ENCODE measurements at regions not wholly inside any gene's neighbourhood (a gene's known extent, or its start where the extent isn't known, plus 50 kb on each side); places are given as distances from the start of the nearest gene placed in this dataset.

- TF ChIP-seq REST (IDR thresholded peaks at IDR 0.05; ENCODE audit: low read depth, low read length) (no peak), CTCF (IDR thresholded peaks at IDR 0.05) (no peak), FOXM1 (IDR thresholded peaks at IDR 0.05; ENCODE audit: low read depth) (no peak), EP300 (IDR thresholded peaks at IDR 0.05; ENCODE audit: borderline replicate concordance in 1 of 2, low read depth in 1 of 2, low read length in 1 of 2) (no peak), IRF3 (IDR thresholded peaks at IDR 0.05; ENCODE audit: low read depth, low read length) (no peak), PBX3 (IDR thresholded peaks at IDR 0.05) (no peak), RAD21 (IDR thresholded peaks at IDR 0.05; ENCODE audit: low read length) (no peak), USF2 (IDR thresholded peaks at IDR 0.05; ENCODE audit: borderline replicate concordance, low read depth, low read length) (no peak), JUND (IDR thresholded peaks at IDR 0.05) (no peak)
Measured at GRCh38 chr9:73223594-73223993, 71.9 kb downstream of the ANXA1 start.

Data from SK-N-SH (cell line).